ENCODE measurements at regions not wholly inside any gene's neighbourhood (a gene's known extent, or its start where the extent isn't known, plus 50 kb on each side); places are given as distances from the start of the nearest gene placed in this dataset.

- TF ChIP-seq POLR2A (IDR thresholded peaks at IDR 0.05) (no peak), CTCF (IDR thresholded peaks at IDR 0.05) (no peak)
These were observed 398.6 kb upstream of the ADAMTSL1 start for GRCh38 chr9:18075253-18075952.
